HG02588 (cell line): ENCODE measurements at regions not wholly inside any gene's neighbourhood (a gene's known extent, or its start where the extent isn't known, plus 50 kb on each side); places are given as distances from the start of the nearest gene placed in this dataset.
"Not testable (repeated sequence)": the region's sequence is repeated elsewhere in the genome, so short reads cannot be mapped to it uniquely, and the experiment has no call there.

Experiments
- ATAC-seq: cut with Tn5 transposase; IDR thresholded peaks from one replicate; pipeline ENCODE4 v1.9.1; 2021; ENCODE audit warnings: mild to moderate bottlenecking, moderate library complexity; ENCODE audit not compliant: unreplicated experiment

- no peak for ATAC-seq
Observed at GRCh38 chr16:85216522-85217375, 104.5 kb upstream of the CIBAR2 start.

GRCh38 chr16:85220125-85220839 lies 108.0 kb upstream of the CIBAR2 start:
- no peak for ATAC-seq

GRCh38 chr16:85220964-85221731 lies 108.9 kb upstream of the CIBAR2 start:
- ATAC-seq = no peak

GRCh38 chr16:85221771-85222154 lies 109.5 kb upstream of the CIBAR2 start:
- ATAC-seq = no peak

GRCh38 chr16:85222155-85222863 lies 110.0 kb upstream of the CIBAR2 start:
- ATAC-seq = no peak

GRCh38 chr16:85225257-85225656 lies 113.0 kb upstream of the CIBAR2 start:
- ATAC-seq = no peak

GRCh38 chr16:85225721-85226120 lies 113.4 kb upstream of the CIBAR2 start:
- ATAC-seq = no peak

- peak; percentile 77 for ATAC-seq
Observed at GRCh38 chr16:85227084-85227945, 115.0 kb upstream of the CIBAR2 start.

- no peak for ATAC-seq
Observed at GRCh38 chr16:85227946-85228862, 115.9 kb upstream of the CIBAR2 start.

- no peak for ATAC-seq
Observed at GRCh38 chr16:85228970-85229430, 116.7 kb upstream of the CIBAR2 start.

GRCh38 chr16:85229869-85230462 lies 117.7 kb upstream of the CIBAR2 start:
- ATAC-seq = no peak

- ATAC-seq = not testable (repeated sequence)
Observed at GRCh38 chr16:85230764-85231383, 118.6 kb upstream of the CIBAR2 start.

GRCh38 chr16:85231959-85232358 lies 119.7 kb upstream of the CIBAR2 start:
- ATAC-seq = no peak

- no peak for ATAC-seq
Observed at GRCh38 chr16:85232369-85233142, 120.3 kb upstream of the CIBAR2 start.

- no peak for ATAC-seq
Observed at GRCh38 chr16:85233516-85233915, 121.2 kb upstream of the CIBAR2 start.

GRCh38 chr16:85234310-85235204 lies 122.3 kb upstream of the CIBAR2 start:
- ATAC-seq = no peak
